Peyer's patch (tissue), 4 donors: ENCODE measurements at regions not wholly inside any gene's neighbourhood (a gene's known extent, or its start where the extent isn't known, plus 50 kb on each side); places are given as distances from the start of the nearest gene placed in this dataset.

Source experiments
- POLR2A ChIP-seq, 2 donors: fragments of 450-650 bp; IDR thresholded peaks; one replicate each; pipeline ENCODE4 v1.5.1; 2017; ENCODE audit warnings: antibody characterized with exemption in 2 of 2, mild to moderate bottlenecking in 2 of 2, moderate library complexity in 2 of 2
- TF ChIP-seq, protein P1 (sequence below), 6 experiments: fragments of 450-650 bp in 4 of 6; fragments of 200-600 bp in 2 of 6; sonication (generic) in 1 of 6; IDR thresholded peaks; one replicate each; pipeline ENCODE4 v1.5.1; 2017 to 2019; ENCODE audit warnings: antibody characterized with exemption in 6 of 6, mild to moderate bottlenecking in 3 of 6, moderate library complexity in 1 of 6

- TF ChIP-seq POLR2A (IDR thresholded peaks at IDR 0.05): no peak
- TF ChIP-seq, protein P1, sequence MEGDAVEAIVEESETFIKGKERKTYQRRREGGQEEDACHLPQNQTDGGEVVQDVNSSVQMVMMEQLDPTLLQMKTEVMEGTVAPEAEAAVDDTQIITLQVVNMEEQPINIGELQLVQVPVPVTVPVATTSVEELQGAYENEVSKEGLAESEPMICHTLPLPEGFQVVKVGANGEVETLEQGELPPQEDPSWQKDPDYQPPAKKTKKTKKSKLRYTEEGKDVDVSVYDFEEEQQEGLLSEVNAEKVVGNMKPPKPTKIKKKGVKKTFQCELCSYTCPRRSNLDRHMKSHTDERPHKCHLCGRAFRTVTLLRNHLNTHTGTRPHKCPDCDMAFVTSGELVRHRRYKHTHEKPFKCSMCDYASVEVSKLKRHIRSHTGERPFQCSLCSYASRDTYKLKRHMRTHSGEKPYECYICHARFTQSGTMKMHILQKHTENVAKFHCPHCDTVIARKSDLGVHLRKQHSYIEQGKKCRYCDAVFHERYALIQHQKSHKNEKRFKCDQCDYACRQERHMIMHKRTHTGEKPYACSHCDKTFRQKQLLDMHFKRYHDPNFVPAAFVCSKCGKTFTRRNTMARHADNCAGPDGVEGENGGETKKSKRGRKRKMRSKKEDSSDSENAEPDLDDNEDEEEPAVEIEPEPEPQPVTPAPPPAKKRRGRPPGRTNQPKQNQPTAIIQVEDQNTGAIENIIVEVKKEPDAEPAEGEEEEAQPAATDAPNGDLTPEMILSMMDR (IDR thresholded peaks at IDR 0.05): no peak
These were observed 531.6 kb upstream of the HS3ST5 start for GRCh38 chr6:114874410-114874809.
